ENCODE measurements at regions not wholly inside any gene's neighbourhood (a gene's known extent, or its start where the extent isn't known, plus 50 kb on each side); places are given as distances from the start of the nearest gene placed in this dataset.

GRCh38 chr10:52993109-52993508, 220.5 kb upstream of the MBL2 start:
- DNase-seq (ENCODE audit: low spot score), result no peak
- TF ChIP-seq, protein P1, sequence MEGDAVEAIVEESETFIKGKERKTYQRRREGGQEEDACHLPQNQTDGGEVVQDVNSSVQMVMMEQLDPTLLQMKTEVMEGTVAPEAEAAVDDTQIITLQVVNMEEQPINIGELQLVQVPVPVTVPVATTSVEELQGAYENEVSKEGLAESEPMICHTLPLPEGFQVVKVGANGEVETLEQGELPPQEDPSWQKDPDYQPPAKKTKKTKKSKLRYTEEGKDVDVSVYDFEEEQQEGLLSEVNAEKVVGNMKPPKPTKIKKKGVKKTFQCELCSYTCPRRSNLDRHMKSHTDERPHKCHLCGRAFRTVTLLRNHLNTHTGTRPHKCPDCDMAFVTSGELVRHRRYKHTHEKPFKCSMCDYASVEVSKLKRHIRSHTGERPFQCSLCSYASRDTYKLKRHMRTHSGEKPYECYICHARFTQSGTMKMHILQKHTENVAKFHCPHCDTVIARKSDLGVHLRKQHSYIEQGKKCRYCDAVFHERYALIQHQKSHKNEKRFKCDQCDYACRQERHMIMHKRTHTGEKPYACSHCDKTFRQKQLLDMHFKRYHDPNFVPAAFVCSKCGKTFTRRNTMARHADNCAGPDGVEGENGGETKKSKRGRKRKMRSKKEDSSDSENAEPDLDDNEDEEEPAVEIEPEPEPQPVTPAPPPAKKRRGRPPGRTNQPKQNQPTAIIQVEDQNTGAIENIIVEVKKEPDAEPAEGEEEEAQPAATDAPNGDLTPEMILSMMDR (IDR thresholded peaks at IDR 0.05; ENCODE audit: extremely low read depth, missing control alignments), result no peak

- no peak for DNase-seq (ENCODE audit: low spot score)
- TF ChIP-seq, protein P1 (IDR thresholded peaks at IDR 0.05; ENCODE audit: extremely low read depth, missing control alignments), result no peak
Measured at GRCh38 chr10:52992567-52992966, 220.0 kb upstream of the MBL2 start.

GRCh38 chr10:52988923-52989322, 216.3 kb upstream of the MBL2 start:
- DNase-seq (ENCODE audit: low spot score), result no peak
- TF ChIP-seq, protein P1 (IDR thresholded peaks at IDR 0.05; ENCODE audit: extremely low read depth, missing control alignments), result no peak

- DNase-seq (ENCODE audit: low spot score), result no peak
- TF ChIP-seq, protein P1 (IDR thresholded peaks at IDR 0.05; ENCODE audit: extremely low read depth, missing control alignments), result no peak
Measured at GRCh38 chr10:52986125-52986524, 213.5 kb upstream of the MBL2 start.

DNA sequence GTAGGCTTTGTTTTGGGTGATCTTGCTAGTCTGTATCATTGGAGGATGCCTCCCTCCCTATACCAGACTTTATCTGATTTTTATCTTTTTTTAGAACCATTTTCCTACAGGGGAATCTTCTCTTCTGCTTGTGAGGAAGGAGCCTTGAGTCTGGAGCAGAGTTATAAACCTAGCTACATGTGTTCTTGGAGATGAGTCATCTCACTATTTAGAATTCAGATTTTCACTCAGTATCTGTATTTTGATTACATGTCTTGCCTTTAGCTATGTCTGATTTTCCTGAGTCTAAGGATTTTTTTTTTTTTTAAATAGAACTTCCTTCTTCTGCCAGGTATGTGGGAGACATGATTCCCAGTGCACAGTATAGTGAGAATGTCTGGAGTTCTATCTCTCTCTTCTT, 211.6 kb upstream of the MBL2 start:
- TF ChIP-seq, protein P1 (IDR thresholded peaks at IDR 0.05; ENCODE audit: extremely low read depth, missing control alignments), result no peak
- no peak for DNase-seq (ENCODE audit: low spot score)

DNA sequence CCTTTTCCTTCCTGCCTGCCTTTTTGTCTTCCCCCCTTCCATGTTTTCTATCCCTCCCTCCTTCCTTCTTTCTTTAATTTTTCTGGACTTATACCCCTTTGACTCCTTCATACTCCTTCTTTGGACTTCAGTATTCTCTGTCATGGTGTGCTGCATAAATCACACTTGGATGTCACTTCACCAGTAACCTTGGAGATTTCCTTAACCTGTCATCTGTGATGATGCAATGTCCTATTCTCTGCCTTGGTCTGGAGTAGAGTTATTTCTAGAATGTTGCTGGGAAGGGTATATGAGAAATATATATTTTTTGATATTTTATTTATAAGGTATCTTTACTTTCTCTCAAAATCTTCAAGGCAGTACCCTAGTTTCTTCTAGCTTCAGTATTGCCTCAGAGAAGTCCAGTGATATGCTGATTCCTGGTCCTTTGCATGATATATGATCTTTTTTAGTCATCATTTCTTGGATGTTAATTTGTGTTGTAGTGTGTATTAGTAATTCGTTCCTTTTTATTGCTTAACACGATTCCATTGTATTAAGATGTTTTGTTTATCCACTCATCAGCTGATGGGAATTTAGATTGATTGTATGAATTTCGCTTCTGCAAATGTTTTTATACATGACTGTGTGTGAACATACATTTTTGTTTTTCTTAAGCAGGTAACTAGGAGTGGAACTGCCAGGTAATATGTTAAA, 206.9 kb upstream of the MBL2 start:
- no peak for DNase-seq (ENCODE audit: low spot score)
- TF ChIP-seq, protein P1 (IDR thresholded peaks at IDR 0.05; ENCODE audit: extremely low read depth, missing control alignments), result no peak

DNA sequence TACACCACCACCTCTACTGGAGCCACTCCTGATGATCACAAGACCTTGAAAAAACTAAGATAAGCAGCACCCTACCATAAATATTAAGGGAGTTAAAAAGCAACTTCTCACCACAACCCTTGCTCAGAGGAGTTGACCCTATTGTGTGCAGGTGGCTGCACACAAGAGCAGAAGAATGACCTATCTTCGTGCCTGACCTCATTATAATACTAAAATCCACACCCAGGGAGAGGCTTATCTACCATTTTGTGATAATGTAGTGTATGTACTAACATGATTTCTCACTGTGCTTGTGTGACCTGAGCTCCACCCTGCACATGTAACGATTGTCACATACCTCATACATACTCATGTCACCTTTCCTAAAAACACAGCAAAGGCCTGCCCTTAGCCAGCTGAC, 205.0 kb upstream of the MBL2 start:
- TF ChIP-seq, protein P1 (IDR thresholded peaks at IDR 0.05; ENCODE audit: extremely low read depth, missing control alignments), result no peak

More for the DNA sequence above, 205.0 kb upstream of the MBL2 start:
- DNase-seq (ENCODE audit: low spot score), result no peak
